OCI-M2 (cell line): ENCODE measurements at regions not wholly inside any gene's neighbourhood (a gene's known extent, or its start where the extent isn't known, plus 50 kb on each side); places are given as distances from the start of the nearest gene placed in this dataset.

Experiments used
- DNase-seq: peaks from one replicate; lab custom pipeline; 2025; ENCODE audit not compliant: unreplicated experiment; lab: John Stamatoyannopoulos, UW

DNA sequence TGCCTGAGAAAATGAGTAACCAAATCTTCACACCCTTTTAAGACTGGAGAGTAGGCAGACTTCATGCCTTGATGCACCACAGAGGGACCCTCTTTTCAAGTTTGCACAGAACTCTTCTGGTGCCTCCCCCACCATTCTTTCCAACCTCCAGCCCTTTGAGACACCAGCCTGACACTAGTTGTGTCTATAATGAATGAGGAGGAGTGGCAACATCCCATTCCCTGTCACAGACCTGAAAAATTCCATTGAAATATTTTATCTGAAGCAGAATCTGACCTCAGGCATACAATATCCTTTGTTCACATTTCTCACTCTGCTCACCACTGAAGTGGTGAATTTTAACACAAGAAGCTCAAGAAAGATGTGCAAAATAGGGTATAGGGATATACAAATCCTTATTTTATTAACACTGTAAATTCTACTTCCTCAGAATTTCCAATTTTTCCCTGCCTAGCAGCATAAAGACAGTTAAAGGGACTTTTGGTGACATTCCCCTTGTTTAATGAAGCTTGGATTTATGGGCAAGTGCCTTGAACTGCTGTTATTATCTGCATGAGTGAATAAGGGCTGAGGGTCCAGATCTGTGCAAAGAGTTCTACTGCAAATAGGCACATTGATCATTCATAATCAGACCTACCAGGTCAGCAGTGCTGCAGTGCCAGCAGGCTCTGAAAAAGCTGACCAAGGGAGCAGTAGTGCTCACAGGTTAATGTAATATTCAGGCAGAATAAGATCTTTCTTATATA is 149.9 kb upstream of the PAQR3 start:
- no peak for DNase-seq

DNA sequence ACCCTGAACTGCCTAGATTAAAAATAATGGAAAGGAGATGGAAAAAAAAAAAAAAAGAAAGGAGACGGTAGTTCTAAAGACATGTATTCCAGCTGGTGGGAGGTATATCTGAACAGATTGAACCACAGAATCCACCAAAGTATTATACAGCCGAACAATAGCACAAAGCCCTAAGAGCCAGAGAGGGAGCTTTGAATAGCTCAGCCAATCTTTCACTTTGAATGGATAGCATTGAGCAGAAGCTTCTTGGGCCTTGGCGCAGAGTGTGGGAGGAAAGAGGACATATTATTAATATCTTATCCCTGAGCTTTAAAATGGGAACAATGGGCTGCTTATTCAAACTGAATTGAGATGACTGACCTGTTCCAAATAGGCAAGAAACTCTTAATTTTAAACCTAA is 147.8 kb upstream of the PAQR3 start:
- DNase-seq, result no peak

GRCh38 chr4:79083406-79084010 is 144.3 kb upstream of the PAQR3 start:
- DNase-seq, result no peak

GRCh38 chr4:79082997-79083396 is 143.8 kb upstream of the PAQR3 start:
- no peak for DNase-seq

DNA sequence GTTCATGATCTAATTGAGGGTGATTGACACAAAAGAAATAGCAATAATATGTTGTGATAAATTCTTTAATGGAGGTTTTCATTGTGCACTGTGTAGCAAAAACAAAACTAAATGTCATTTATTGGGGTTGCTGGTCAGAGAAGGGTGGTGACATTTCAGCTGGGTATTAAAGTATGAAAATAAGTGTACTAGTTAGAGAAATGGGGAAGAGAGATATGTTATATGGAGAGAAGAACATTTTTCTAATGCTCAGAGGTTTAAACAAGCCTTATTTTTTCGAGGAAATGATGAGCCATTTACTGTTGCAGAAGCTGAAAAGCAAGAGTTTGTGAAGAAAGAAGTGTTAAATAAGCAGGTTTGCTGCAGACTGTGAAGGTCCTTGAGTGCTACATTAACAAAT is 142.7 kb upstream of the PAQR3 start:
- no peak for DNase-seq

DNA sequence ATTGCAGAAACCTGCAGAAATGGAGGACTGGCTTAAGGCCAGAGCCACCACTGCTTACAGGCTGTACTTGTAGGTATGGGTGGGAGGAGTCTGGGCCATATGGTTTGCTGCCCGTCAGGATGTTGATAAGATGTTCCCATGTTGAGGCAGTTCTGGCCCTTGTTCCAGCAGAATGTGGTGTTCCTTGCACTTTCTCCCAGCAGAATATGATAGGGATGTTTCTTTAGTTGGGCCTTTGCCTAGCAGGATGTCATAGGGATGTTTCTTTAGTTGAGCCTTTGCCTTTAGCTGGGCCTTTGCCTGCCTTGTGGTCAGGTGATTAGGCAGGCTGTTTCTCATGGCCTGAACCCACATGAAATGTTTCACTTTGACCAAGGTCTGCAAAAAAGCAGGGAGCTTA is 139.1 kb upstream of the PAQR3 start:
- no peak for DNase-seq

DNA sequence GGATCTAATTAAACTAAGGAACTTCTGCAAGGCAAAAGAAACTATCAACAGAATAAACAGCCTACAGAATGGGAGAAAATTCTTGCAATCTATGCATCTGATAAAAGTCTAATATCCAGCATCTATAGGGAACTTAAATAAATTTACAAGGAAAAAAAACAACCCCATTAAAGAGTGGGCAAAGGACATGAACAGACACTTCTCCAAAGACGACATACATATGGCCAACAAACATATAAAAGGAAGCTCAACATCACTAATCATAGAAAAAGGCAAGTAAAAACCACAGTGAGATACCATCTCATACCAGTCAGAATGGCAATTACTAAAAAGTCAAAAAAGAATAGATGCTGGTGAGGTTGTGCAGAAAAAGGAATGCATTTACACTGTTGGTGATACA is 134.8 kb upstream of the PAQR3 start:
- no peak for DNase-seq

DNA sequence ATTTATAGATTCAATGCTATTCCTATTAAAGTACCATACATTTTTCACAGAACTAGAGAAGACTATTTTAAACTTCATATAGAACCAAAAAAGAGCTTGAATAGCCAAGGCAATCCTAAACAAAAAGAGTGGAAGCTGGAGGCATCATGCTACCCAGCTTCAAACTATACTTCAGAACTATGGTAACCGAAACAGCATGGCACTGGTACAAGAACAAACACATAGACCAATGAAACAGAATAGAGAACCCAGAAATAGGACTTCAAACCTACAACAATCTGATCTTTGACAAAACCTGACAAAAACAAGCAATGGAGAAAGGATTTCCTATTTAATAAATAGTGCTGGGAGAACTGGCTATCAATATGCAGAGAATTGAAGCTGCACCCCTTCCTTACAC is 134.2 kb upstream of the PAQR3 start:
- DNase-seq, result no peak

DNA sequence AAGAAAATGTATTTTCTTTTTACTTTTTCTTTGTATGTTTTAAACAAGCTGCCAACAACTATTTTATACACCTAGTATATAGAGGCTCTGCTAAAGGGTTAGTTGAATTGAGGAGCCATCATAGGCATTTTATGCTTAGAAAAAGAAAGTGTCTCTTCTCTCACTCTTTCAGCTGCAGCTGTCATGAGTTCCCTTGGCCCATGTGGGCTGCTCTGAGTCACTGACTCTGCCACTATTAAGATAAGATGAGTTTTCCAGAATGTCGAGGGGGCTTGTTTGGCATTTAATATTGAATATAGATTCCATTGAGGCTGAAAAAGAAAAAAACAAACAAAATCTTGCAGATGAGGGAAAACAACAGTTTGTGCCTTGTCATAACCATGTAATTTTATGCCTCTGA is 126.0 kb upstream of the PAQR3 start:
- DNase-seq, result peak; percentile 42

DNA sequence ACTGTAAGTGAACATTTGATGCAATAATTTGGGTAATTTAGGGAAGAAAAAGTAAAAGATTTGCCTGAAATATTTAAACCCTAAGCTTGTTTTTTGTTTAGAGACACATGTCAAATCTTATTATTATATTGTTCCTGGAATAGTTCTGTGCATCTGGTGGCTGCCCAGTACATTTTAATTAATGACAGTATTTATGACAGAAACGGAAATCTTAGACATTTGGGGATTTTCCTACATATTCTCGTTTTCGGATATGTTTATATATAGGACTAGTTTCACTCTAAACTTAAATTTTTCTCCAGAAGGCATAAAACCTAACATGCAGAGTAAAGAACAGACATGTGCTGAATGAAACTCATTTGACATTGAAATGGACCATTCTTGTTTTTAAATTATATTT is 125.6 kb upstream of the PAQR3 start:
- no peak for DNase-seq

GRCh38 chr4:79059631-79060399 is 120.6 kb upstream of the PAQR3 start:
- DNase-seq, result no peak

- no peak for DNase-seq
Measured at GRCh38 chr4:79057772-79058171, 118.5 kb upstream of the PAQR3 start.

GRCh38 chr4:79053754-79054153 is 114.5 kb upstream of the PAQR3 start:
- no peak for DNase-seq

DNA sequence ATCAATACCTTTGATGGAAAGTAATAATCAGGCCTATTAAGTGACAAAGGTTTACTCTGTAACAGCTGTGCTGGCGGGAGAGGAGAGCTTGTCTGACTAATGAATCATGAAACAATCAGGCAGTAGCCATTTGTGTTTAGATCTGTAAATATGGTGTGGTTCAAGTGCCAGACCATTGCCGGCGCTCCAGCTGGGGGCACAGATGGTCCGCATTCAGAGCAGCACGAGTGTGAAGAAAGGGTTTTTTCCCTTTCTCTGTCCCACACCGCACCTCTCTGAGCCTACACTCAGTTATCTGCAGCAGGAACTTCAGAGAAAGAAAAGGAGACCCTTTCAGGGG is 111.3 kb upstream of the PAQR3 start:
- DNase-seq, result no peak

- DNase-seq, result no peak
Measured at GRCh38 chr4:79049840-79050540, 110.8 kb upstream of the PAQR3 start.

DNA sequence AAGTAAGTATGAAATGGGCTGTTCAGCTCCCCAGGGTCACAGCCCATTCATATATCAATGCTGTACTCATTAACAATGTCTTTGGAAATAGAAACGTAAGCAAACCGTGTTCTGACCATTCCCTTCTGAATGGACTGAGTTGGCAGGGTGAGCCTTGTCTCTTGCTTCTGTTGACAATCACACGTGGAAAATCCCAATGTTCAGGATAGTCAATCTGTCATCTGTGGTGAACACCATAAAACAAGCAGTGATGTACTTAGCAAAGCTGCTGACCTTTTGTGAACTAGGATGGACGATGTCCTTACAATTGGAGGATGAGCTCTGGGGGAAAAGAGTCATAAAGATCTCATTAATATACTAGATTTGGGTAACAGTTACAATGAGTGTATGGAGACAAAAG is 109.6 kb upstream of the PAQR3 start:
- DNase-seq, result no peak

- DNase-seq, result no peak
Measured at GRCh38 chr4:79047316-79047715, 108.1 kb upstream of the PAQR3 start.

DNA sequence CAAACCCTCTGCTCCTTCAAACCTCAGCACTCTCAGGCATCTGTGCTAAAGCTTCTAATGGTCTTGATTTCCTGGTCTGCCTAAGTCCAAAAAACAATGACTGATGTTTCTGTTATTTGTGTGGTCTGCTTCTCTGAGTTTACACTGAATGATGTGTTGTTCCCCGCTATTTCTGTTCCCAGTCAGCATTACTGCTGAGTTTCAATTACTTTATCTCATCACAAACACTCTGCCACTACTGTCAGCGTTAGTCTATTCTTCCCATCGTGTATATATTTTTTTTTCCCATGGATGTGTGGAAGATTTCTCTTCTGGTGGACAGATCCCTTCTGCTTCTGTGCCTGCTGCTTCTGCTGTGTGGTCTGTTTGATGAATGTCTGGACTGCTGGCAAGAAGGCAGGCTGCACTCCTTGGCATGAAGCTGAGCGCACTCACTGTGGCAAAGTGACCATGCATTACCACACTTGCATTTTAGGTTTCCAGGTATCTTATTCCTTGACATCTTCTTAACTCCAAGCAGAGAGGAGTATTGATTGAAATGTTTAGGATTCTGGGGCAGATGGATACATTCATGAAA is 106.9 kb upstream of the PAQR3 start:
- DNase-seq, result no peak

- DNase-seq, result no peak
Measured at GRCh38 chr4:79044141-79044659, 105.0 kb upstream of the PAQR3 start.

DNA sequence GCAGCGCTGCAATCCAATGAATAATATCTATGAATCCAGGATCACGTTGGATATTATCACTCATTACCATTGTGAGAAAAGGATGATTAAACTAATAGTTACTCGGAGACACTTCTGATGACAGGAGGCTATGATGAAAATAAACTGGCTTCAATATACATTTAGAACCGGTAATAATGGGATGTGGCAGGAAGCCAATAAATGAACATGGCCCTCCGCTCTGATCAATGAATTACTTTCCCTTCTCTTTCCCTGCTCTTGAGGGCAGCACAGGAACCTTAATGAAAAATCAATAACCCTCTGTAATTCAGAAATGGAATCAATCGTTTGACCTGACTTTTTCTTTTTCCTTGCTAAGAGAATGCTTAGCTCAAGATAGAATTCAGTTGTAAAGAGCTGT is 103.9 kb upstream of the PAQR3 start:
- DNase-seq, result no peak

DNA sequence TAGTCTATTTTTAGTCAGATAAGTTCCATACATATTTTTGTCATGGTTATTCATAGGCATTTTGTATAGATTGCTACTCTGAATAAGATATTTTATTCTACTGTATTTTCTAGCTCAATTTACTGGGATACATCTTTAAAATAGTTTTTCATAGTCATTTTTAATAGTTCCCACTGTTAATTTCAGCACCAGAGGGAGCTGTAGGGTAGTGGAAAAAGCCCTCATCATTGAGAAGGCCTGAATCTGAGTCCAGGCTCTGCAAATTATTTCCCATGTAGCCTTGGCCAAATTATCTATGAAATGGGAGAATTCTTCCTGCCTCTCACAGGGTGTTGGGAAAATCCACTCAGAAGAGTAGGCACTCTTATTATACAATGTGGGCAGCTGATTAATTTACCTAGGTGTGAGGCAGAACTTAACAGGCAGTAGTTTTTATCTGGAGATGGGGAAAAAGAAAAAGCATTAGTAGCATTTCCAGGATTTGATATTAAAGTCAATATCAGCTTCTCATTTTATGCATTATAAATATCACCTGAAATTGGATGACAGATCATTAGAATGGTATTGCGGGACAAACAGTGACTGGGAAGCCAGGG is 102.9 kb upstream of the PAQR3 start:
- no peak for DNase-seq
